Body of pancreas (tissue), 4 donors: ENCODE measurements at regions not wholly inside any gene's neighbourhood (a gene's known extent, or its start where the extent isn't known, plus 50 kb on each side); places are given as distances from the start of the nearest gene placed in this dataset.

Experiments used
- ATAC-seq: fragments of 150-250 bp; one replicate; pipeline ENCODE4 v1.9.1; 2016
- DNase-seq, 4 donors: peaks; one replicate each; pipeline ENCODE4 v3.0.0-alpha.2; 2019
- H3K27ac ChIP-seq, 4 donors: fragments of 200-600 bp; sonication (generic); 1 replicate in 3 of 4; 2 replicates in 1 of 4; pipeline versions ENCODE4 v1.5.1 to v1.6.1; 2016 to 2019; ENCODE audit warnings: mild to moderate bottlenecking in 1 of 4, mixed read lengths in 1 of 4, moderate library complexity in 1 of 4
- H3K27me3 ChIP-seq, 2 donors: fragments of 200-600 bp; sonication (generic); one replicate each; pipeline ENCODE4 v1.6.0; 2016; ENCODE audit warnings: mild to moderate bottlenecking in 1 of 2
- H3K36me3 ChIP-seq, 2 donors: fragments of 200-600 bp; sonication (generic); replicated peaks in 1 of 2; 2 replicates each; pipeline ENCODE4 v1.5.1; 2016; ENCODE audit warnings: low read depth in 2 of 2; ENCODE audit not compliant: insufficient read depth in 1 of 2
- H3K4me1 ChIP-seq: fragments of 200-600 bp; sonication (generic); one replicate; pipeline ENCODE4 v1.6.0; 2016
- H3K4me3 ChIP-seq, 2 donors: fragments of 200-600 bp; sonication (generic); 1 replicate in 1 of 2; 2 replicates in 1 of 2; pipeline ENCODE4 v1.5.1; 2016 to 2019
- H3K9me3 ChIP-seq, 3 donors: fragments of 200-600 bp; sonication (generic); 1 replicate in 2 of 3; 2 replicates in 1 of 3; pipeline ENCODE4 v1.5.1; 2016
- POLR2A ChIP-seq, 3 donors: fragments of 450-650 bp; IDR thresholded peaks; one replicate each; pipeline ENCODE4 v1.6.1; 2016; ENCODE audit warnings: antibody characterized with exemption in 3 of 3, mild to moderate bottlenecking in 2 of 3
- WGBS, 2 donors: methylation state at CpG; one replicate each; pipeline ENCODE4 v1.1.5; 2017; 5-methylcytosine and 5-hydroxymethylcytosine counted together
- intact Hi-C: fragments of 100-400 bp; cut with DNase I; formaldehyde crosslinking; loops from one replicate; pipeline ENCODE4 v1.15.1; 2023
- TF ChIP-seq, protein P1 (sequence below), 7 experiments: fragments of 450-650 bp in 4 of 7; fragments of 200-600 bp in 3 of 7; sonication (generic) in 3 of 7; IDR thresholded peaks; one replicate each; pipeline ENCODE4 v1.5.1; 2016 to 2019; ENCODE audit warnings: antibody characterized with exemption in 7 of 7

DNA sequence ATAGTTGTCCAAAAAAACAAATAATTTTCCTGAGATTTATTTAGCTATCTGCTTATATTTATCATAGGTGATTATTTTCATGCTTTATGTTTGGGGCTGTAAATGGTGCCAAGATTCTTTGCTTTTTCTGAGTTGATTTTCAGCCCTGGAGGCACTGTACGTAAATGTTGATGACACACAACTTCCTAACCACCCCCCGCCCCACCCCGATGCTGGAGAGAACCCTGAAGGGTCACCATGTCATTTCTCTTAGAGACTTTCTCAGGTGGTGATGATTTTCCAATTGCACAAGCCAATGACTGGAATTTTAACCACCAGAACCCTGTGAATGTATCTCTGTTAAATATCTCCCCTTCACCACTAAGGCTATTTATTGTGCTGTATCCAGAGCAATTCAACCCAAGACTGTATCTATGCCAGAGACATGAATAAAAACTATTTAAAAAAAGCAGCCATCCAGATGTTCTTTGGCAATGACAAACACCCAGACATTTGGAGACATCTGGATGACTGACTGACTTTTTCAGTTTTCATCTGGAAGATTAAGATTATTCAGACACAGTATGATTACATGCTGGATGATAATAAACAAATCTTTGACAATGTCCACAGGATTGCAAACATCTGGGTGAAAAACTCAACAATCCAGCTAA lies 346.0 kb downstream of the LMX1A start:
- no peaks in the 10 kb centered on the region for H3K4me1 ChIP-seq
- intact Hi-C loops, result no loop called here
- no peaks in the 10 kb centered on the region for H3K9me3 ChIP-seq
- no peaks in the 10 kb centered on the region for H3K36me3 ChIP-seq
- no peak for ATAC-seq
- DNase-seq, result no peak
- no peak overlapping the region for H3K27ac ChIP-seq
- WGBS, 2 donors, result 47 to 54% methylated on average over 3 of the region's 3 CpGs
- no peak overlapping the region for H3K4me3 ChIP-seq
- H3K27me3 ChIP-seq, result no peaks in the 10 kb centered on the region
- TF ChIP-seq, protein P1, sequence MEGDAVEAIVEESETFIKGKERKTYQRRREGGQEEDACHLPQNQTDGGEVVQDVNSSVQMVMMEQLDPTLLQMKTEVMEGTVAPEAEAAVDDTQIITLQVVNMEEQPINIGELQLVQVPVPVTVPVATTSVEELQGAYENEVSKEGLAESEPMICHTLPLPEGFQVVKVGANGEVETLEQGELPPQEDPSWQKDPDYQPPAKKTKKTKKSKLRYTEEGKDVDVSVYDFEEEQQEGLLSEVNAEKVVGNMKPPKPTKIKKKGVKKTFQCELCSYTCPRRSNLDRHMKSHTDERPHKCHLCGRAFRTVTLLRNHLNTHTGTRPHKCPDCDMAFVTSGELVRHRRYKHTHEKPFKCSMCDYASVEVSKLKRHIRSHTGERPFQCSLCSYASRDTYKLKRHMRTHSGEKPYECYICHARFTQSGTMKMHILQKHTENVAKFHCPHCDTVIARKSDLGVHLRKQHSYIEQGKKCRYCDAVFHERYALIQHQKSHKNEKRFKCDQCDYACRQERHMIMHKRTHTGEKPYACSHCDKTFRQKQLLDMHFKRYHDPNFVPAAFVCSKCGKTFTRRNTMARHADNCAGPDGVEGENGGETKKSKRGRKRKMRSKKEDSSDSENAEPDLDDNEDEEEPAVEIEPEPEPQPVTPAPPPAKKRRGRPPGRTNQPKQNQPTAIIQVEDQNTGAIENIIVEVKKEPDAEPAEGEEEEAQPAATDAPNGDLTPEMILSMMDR (IDR thresholded peaks at IDR 0.05), result no peak
- no peak for TF ChIP-seq POLR2A (IDR thresholded peaks at IDR 0.05)

DNA sequence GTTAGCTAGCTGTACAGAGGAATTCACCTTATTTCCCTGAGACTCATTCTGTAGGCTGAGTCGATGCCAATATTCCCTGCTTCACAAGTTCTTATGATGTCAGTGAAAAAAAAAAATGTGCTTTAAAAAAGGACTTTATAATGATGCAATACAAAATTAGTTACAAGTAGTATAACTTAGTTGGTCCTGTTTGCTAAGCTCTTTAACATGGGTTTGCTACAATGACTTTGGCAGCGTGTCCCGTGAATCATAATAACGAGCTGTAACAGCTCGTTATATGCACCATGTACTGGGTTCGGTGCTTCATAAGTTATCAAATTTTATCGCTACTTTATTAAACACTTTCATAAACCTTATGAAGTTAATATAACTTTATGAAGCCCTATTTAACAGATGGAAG lies 349.7 kb downstream of the LMX1A start:
- 84 to 90% methylated on average over 7 of the region's 7 CpGs for WGBS, 2 donors
- TF ChIP-seq, protein P1 (IDR thresholded peaks at IDR 0.05), result no peak
- no peak for TF ChIP-seq POLR2A (IDR thresholded peaks at IDR 0.05)
- ATAC-seq, result no peak

DNA sequence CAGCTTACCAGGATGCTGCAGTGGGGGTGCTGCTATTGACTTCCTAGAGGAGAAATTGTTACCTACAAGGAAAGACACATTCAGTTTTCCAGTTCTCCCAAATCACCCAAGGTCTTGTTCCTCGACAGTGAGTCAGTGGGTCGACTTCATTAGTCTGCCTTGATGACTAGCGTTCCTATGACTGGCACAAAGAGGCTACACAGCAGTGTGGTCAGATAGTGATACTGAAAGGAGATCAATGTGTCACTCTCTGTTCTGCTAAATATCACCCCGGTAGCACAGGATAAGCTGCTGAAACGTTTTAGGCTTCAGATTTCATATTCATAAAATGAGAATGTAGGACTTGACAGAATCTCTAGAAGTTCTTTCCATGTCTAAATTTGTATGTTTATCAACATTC lies 357.4 kb downstream of the LMX1A start:
- H3K27ac ChIP-seq, result no peak overlapping the region
- intact Hi-C loops, result no loop called here
- no peak for TF ChIP-seq POLR2A (IDR thresholded peaks at IDR 0.05)
- TF ChIP-seq, protein P1 (IDR thresholded peaks at IDR 0.05), result no peak
- no peaks in the 10 kb centered on the region for H3K36me3 ChIP-seq
- ATAC-seq (no peak), DNase-seq (no peak)
- H3K4me1 ChIP-seq, result no peaks in the 10 kb centered on the region
- no peaks in the 10 kb centered on the region for H3K9me3 ChIP-seq
- H3K4me3 ChIP-seq, result no peak overlapping the region
- 37 to 52% methylated on average over 5 of the region's 5 CpGs for WGBS, 2 donors
- H3K27me3 ChIP-seq, result no peaks in the 10 kb centered on the region

More for the DNA sequence above, 349.7 kb downstream of the LMX1A start:
- no peaks in the 10 kb centered on the region for H3K9me3 ChIP-seq
- no peaks in the 10 kb centered on the region for H3K27me3 ChIP-seq
- H3K4me1 ChIP-seq, result no peaks in the 10 kb centered on the region
- H3K27ac ChIP-seq, result no peak overlapping the region
- intact Hi-C loops, result no loop called here
- no peaks in the 10 kb centered on the region for H3K36me3 ChIP-seq
- H3K4me3 ChIP-seq, result no peak overlapping the region
- no peak for DNase-seq

DNA sequence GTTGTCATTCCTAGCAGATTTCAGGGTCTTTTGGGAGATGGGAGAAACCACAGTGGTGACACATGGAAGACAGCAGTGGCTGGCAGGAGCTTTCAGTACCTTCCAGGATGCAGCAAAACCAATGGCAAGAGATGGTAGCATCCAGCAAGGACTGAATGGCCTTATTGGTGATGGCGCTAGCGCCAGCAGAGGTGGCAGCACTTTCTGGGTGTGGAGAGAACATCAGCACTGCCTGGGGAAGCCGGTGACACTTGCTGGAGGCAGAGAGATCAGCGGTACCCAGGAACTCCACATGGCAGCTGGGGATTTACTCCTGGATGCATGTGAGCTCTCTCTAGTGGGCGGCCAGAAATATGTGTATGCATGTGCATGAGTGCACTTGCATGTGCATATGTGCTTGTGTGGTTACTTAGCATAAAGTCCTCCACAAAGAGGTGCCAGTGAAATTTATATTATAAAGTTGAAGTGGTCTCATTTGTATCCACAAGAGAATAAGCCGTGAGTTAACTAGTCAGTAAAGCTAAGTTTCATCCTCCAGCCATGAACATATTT lies 364.7 kb downstream of the LMX1A start:
- Histone ChIP-seq H3K36me3 (no peaks in the 10 kb centered on the region), H3K27ac (no peak overlapping the region), H3K27me3 (no peaks in the 10 kb centered on the region), H3K4me1 (no peaks in the 10 kb centered on the region), H3K4me3 (no peak overlapping the region), H3K9me3 (no peaks in the 10 kb centered on the region)
- DNase-seq (no peak), ATAC-seq (no peak)
- 82 to 92% methylated on average over 6 of the region's 6 CpGs for WGBS, 2 donors
- intact Hi-C loops, result no loop called here
- TF ChIP-seq, protein P1 (IDR thresholded peaks at IDR 0.05), result no peak
- no peak for TF ChIP-seq POLR2A (IDR thresholded peaks at IDR 0.05)
